HG02763 (cell line): ENCODE measurements at regions not wholly inside any gene's neighbourhood (a gene's known extent, or its start where the extent isn't known, plus 50 kb on each side); places are given as distances from the start of the nearest gene placed in this dataset.
A peak's percentile ranks its signal among the peaks of the same experiment; 100 is the strongest.
"Not testable (repeated sequence)": the region's sequence is repeated elsewhere in the genome, so short reads cannot be mapped to it uniquely, and the experiment has no call there.

Experiments
- ATAC-seq: cut with Tn5 transposase; IDR thresholded peaks from one replicate; pipeline ENCODE4 v1.9.1; 2021; ENCODE audit warnings: mild to moderate bottlenecking, moderate library complexity; ENCODE audit not compliant: unreplicated experiment

- no peak for ATAC-seq
Observed at GRCh38 chr10:84626397-84627087, 298.2 kb downstream of the CCSER2 start.

DNA sequence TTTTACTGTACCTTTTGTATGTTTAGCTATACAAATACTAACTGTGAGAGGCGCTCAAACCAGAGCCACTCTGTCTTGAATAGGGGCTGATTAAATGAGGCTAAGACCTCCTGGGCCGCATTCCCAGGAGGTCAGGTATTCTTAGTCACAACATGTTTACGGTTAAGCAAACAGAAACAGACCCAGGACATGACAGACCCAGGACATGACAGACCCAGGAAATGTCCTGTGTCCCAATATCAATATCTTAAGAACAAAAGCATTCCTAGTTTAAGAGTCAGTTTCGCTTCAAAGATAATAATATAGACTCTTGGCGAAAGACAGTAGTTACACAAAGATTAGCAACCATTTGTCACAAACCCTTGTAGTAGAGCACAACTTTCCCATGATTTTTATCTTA lies 304.5 kb downstream of the CCSER2 start:
- ATAC-seq: no peak

- no peak for ATAC-seq
Observed at GRCh38 chr10:84634636-84635035, 306.2 kb downstream of the CCSER2 start.

DNA sequence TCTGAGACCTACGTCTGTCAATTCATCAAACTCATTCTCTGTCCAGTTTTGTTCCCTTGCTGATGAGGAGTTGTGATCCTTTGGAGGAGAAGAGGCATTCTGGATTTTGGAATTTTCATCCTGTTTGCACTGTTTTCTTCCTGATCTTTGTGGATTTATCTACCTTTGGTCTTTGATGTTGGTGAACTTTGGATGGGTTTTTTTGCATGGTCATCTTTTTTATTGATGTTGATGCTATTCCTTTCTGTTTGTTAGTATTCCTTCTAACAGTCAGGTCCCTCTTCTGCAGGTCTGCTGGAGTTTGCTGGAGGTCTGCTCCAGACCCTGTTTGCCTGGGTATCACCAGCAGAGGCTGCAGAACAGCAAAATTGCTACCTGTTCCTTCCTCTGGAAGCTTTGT lies 322.2 kb downstream of the CCSER2 start:
- ATAC-seq: not testable (repeated sequence)

DNA sequence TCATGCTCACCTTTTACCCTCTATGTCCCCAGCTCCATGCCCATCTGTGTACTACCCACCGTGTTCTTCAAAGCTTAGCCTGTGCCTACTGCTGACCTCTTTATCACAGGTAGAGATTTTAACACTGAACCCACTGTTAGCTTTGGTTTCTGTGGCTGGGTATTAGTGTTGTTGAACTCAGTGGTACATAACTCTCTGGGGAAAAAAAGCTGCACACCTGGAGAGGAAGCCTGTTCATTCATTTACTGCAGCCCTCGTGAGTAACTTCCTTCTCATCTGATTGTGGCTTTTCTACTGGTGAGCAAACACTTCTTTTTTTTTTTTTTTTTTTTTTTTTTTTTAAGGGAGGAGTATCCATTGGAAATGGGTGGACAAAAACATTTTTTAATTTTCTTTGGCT lies 326.3 kb downstream of the CCSER2 start:
- ATAC-seq: peak; percentile 96

GRCh38 chr10:84659027-84659426 lies 330.6 kb downstream of the CCSER2 start:
- no peak for ATAC-seq

DNA sequence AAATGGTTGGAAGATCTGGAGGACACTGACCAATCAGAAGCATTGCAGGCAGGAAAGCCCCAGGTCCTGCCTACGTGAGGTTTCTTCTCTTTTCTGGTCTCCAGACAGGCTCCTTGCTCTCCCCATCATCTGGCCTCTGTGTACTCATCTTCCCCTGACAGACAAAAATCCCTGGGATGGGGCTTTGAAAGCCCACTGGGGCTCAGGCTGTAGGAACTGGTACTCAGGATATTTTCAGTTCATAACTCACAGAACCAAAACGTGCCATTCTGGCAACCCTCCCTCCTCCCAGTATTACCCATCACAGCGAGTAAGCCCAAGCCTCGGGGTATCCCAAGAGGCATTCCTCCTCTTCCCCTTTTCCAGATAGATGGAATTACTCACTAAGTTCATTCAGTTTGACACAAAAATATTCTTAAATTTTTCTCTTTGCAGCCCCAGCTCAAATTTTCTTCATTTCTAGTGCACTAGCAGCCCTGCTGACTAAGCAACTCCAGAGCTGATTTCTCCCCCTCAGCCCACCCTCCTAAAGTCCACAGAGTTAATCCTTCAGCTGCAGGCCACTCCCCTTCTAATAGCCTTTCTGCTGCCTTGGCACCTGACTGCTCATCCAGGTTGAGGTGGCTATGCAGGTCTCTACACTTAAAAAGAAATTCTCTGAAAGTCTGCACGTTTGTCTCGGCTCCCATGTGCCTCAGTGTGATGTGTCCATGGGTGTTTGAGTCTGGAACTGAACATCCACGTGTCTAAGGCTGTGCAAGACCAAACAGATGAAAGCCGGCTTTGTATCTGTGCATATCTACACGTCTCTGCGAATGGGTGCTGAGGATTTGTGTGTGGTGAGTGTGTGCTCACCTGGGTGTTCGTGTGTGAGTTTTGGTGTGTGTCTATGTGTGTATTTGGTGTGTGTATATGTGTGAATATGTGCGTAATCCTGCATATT lies 331.4 kb downstream of the CCSER2 start:
- no peak for ATAC-seq

DNA sequence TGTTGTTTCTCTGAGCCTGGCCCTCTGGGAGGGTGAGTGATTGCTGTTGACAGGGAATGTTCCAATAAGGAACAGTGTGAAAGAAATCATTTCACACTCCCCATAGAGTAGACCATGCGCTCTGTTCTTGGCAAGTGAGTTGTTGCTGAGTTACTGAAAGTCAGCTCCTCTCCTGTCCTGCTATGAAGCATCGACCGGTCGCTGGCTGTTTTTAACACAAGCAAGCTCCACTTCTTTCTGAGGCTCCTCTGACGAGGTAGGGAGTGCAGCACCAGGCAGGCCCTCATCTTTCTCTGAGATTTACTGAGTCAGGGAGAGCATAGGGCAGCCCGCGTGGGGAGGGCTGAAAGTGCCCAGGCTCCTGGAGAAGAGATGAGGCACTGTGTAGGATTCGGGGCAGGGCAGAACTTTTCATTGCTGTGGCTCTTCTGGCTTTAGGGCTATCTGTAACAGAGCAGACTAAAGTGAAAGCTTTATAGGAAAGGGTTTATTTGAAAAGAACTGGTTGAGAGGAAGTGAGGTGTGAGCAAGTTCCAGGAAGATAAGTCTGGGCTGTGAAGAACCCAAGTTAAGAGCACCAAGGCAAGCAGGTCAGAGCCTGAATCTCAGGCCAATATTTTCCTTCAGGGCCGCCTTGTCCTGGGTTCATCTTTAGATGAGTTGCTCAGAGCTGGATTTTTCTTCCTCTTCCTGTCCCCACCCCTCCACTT lies 332.2 kb downstream of the CCSER2 start:
- ATAC-seq: no peak

GRCh38 chr10:84665211-84665610 lies 336.8 kb downstream of the CCSER2 start:
- ATAC-seq: no peak

DNA sequence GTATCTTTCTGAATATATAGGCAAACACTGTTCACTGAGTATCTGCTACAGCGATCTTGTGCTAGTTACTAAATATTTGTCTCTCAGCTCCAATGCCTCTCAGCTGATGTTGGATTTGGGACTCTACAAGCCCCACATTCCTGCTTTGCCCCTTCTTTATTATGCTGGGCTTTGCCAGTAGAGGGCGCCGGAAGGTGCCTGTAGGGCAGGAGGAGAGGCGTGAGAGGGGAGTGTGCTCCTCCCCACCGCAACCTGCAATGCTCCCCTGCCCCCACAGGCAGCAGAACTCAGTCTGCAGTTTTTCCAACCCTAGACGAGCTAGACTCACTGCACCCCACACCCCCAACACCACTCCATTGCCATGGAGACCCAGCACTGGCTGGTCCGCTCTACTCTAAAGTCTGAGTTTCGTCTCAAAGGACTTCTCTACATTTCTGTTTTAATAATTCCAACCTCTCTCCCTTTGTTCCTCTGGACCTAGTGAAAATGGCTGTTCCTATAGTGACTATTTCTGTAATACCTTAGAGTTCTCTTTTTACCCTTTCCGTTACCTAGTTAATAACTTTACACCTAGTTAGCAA lies 337.6 kb downstream of the CCSER2 start:
- peak; percentile 51 for ATAC-seq

DNA sequence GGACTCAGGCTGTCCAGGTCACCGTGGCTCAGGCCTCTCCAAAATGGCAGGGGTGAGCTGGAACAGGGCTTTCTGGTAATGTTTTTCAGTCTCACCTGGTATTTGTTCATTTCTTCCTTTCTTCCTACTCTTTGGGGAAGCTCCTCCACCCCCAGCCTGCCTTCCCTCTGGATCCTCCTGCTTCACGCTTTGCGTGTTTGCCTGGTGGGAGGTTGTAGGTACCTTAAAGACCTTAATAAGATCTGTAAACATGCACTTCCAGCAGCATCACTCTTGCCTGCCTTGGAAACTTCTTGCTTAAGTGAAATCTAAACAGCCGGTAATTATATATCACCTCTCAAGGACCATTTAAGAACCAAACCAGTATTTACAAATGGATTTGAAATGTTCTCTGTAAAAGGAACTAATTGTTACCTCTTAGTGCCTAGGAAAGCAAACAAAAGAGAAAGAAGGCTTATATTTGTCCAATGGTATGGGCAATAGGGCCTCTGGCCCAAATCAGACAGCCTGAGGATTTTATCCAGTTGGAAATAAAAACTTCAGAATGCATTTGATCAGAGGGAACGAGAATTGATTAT lies 339.9 kb downstream of the CCSER2 start:
- no peak for ATAC-seq

GRCh38 chr10:84675060-84675459 lies 346.7 kb downstream of the CCSER2 start:
- no peak for ATAC-seq

GRCh38 chr10:84676536-84676935 lies 348.1 kb downstream of the CCSER2 start:
- no peak for ATAC-seq

DNA sequence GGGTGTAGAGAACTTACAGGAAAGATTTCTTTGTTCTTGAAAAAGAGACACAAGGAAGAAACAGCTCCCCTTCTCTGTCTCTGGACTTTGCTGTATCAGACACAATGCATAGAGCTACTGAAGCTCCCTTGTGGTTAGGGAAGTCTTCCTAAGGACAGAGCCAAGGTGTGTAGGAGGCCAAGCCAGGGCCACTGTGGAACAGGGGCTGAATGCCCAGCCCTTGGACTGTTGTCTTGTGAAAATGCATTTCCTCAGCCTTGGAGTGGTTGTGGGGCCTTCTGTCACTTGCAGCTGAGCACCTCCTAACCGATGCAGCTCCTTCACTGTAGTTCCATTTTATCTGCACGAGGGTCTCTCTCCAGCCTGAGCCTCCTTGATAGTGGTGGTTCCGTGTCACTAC lies 353.4 kb downstream of the CCSER2 start:
- ATAC-seq: no peak

GRCh38 chr10:84683550-84683949 lies 355.2 kb downstream of the CCSER2 start:
- ATAC-seq: no peak

GRCh38 chr10:84683980-84684740 lies 355.8 kb downstream of the CCSER2 start:
- no peak for ATAC-seq

- ATAC-seq: no peak
Observed at GRCh38 chr10:84685047-84685660, 356.8 kb downstream of the CCSER2 start.

GRCh38 chr10:84693006-84693405 lies 364.6 kb downstream of the CCSER2 start:
- no peak for ATAC-seq

DNA sequence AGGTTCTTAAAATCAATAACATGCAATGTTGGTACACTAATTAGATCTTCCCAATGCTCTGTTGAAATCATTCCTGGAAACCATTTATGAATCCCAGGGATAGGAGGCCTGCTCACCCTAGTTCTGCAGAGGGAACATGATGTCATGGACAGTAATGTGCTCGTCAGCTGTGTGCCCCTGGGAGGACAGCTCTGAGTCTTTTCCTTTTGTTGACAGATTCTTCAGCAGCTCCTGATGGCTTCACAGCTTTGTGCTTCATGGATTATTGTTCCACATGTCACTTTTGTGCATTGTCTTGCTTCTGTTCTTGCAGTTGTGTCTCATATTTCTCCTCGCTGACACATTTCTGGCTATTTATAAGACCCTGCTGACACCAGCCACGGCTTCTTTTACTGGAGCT lies 367.5 kb downstream of the CCSER2 start:
- ATAC-seq: no peak

- no peak for ATAC-seq
Observed at GRCh38 chr10:84696610-84697009, 368.2 kb downstream of the CCSER2 start.
